Stimulated activated CD4-positive, alpha-beta T cell treated with anti-CD3 and anti-CD28 coated beads, Interleukin-2, amount 100 ng/mL, for 48 hours (primary cell): ENCODE measurements at regions not wholly inside any gene's neighbourhood (a gene's known extent, or its start where the extent isn't known, plus 50 kb on each side); places are given as distances from the start of the nearest gene placed in this dataset.
"Not testable (repeated sequence)": the region's sequence is repeated elsewhere in the genome, so short reads cannot be mapped to it uniquely, and the experiment has no call there.

ENCODE experiments used
- DNase-seq, 2 donors: peaks; one replicate each; pipeline ENCODE4 v3.0.0-alpha.2; 2020

GRCh38 chr1:10867914-10868598 is 71.6 kb upstream of the CASZ1 start:
- DNase-seq = no peak

- DNase-seq = no peak
Observed at GRCh38 chr1:10868599-10868965, 72.1 kb upstream of the CASZ1 start.

- no peak for DNase-seq
Observed at GRCh38 chr1:10869933-10870332, 73.5 kb upstream of the CASZ1 start.

DNA sequence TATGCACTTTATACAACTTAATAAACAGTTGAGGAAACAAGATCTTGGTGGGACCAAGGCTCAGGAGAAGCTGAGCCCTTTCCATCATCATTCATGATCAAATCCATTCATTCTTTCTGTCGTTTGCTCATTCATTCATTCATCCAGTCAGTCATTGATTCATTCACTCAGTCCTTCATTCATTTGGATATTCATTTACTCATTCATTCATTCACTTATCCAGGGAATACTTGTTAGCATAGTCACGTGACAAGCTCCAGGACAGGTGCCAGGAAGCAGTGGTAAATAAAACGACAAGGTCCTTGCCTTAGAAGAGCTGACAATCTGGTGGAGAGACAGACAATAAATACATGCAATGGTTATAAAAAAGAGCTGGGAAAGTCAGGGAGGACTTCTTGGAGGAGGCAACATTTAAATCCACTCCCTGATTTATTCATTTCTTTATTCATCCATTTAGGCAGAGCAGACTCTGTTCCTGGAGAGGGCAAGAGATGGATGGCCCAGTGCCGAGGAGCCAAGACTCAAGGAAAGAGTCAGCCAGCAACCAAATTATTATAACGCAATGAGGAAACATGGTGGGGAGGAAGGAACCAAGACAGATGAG is 74.1 kb upstream of the CASZ1 start:
- DNase-seq = no peak

DNA sequence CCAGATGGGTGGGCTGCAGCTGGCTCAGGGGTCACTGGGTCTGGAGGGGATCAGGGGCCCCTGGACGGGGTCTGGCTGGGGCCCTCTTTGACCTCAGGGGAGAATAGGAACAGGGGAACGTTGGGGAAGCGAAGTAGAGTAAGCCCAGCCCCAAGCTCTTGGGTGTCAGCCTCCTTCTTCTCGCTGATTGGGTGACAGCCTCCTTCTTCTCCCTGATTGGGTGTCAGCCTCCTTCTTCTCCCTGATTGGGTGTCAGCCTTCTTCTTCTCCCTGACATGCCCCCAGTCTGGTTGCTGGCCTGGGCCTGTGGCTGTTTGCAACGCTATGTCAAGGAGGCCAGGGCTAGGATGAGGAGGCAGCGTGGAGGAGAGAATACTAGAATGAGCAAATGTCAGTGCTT is 76.7 kb upstream of the CASZ1 start:
- DNase-seq = no peak

DNA sequence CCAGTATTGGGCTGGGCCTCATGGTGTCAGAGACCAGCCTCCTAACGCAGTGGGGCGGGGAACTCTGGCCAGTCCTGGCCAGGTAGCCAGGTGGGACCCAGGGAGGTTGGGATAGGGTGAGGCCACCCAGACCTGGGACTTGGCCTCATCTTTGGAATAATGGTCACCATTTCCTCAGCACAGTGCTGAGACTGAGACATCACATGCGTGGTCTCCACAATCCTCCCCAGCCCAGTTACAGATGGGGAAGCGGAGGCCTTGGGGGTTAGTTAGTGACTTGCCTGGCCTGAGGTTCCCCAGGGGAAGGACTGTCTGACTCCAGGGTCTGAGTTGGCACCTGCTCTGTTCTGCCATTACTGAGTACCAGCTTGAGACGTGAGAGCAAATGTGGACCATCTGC is 77.9 kb upstream of the CASZ1 start:
- DNase-seq = no peak

- DNase-seq = no peak
Observed at GRCh38 chr1:10877894-10878293, 81.4 kb upstream of the CASZ1 start.

DNA sequence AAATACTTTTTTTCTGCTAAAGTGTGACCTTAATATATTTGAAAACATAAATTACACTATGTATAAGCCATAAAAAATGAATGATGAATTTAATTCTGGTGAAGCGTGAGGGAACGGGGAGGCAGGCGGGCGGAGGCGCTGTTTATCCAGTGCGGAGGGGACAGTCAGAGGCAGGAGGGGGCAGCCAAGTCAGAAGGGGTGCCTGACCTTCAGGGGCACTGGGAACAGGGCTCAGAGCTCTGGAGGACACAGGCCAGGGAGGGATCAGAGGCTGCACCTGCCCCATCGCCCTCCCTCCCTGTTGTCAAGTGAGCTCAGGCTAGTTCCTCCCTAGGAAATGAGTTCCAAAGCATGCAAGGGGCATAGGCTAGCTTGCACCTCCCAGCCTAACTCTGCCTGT is 82.0 kb upstream of the CASZ1 start:
- DNase-seq = no peak

DNA sequence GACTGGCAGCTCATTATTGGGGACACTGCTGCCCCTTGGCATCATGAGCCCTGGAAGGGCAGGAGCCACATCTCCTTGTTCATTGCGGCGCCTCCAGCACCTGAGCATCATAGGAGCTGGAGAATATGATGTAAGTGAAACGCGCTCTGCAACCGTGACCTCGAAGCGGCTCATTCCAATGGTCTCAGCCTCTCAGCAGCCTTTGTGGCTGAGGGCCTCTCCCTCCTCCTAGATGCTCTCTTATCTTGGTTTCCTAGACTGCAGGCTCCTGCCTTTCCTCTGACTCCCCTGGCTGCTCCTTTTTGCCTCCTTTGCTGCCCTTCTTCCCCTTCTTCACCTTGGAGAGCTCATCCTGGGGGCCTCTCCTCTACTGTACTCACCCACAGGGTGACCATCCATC is 83.6 kb upstream of the CASZ1 start:
- DNase-seq = no peak

DNA sequence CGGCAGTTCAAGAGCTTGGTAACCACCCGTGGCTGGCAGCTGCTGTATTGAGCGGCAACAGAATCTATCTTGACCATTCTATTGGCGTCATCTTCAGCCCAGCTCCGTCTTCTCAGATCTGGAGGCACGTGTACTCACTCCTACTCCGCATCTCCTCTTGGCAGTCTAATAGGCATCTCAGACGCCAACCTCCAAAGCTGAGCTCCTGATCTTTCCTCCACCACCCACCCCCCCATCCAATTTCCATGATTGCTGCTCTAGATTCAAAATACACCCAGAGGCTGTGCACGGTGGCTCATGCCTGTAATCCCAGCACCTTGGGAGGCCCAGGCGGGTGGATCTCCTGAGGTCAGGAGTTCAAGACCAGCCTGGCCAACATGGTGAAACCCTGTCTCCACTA is 84.6 kb upstream of the CASZ1 start:
- no peak for DNase-seq

- no peak for DNase-seq
Observed at GRCh38 chr1:10882069-10882468, 85.6 kb upstream of the CASZ1 start.

GRCh38 chr1:10887032-10887431 is 90.6 kb upstream of the CASZ1 start:
- DNase-seq = not testable (repeated sequence)

DNA sequence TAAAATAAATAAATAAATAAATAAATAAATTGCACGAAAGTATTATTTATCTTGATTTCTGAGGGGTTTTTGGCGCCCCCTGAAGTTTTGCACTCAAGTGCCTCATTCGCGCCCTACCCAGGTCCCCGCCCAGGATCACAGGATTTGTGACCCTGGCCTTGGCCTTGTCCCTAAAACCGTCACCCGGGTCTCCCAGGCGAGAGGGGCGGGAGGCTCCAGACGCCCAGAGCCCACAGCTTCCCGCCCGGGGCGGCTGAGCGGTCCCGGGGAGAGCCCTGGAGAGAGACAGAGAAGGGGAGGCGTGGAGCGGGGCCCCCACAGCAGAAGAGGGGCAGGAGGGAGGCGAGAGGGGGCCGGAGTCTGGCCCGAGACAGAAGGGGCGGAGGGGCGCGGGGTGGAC is 91.8 kb upstream of the CASZ1 start:
- DNase-seq = no peak

GRCh38 chr1:10888791-10889649 is 92.6 kb upstream of the CASZ1 start:
- DNase-seq = no peak

DNA sequence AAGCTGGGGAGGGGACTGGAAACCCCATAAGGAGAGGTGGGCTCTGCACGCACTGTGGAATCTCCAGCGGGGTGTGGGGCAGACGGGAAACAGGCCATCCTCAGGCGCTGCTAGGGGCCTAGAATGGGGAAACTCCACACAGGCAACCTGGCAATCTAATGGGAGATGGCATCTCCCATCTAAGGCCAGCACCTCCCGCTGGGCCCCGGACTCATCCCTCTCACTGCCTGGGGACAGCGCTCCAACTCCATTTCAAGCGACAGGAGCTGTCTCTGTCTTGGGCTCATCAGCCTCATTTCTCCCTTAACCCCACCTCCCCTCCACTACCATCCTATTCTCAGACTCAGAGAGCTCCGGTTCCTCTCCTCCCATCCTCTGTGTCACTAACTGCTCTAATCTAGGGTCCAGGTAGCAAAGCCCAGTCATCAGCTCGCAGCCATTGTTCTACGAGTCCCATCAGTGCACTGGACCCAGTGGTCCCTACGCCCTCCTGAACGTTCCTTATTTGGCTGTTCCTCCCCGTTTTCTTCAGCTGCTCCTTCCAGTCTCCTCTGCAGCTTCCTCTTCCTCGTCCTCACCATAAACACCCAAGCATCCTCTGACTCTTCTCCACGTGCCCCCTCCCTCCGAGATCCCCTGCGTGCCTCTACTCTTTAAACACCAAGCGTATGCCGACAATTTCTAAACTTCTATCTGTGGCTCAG is 93.4 kb upstream of the CASZ1 start:
- no peak for DNase-seq

DNA sequence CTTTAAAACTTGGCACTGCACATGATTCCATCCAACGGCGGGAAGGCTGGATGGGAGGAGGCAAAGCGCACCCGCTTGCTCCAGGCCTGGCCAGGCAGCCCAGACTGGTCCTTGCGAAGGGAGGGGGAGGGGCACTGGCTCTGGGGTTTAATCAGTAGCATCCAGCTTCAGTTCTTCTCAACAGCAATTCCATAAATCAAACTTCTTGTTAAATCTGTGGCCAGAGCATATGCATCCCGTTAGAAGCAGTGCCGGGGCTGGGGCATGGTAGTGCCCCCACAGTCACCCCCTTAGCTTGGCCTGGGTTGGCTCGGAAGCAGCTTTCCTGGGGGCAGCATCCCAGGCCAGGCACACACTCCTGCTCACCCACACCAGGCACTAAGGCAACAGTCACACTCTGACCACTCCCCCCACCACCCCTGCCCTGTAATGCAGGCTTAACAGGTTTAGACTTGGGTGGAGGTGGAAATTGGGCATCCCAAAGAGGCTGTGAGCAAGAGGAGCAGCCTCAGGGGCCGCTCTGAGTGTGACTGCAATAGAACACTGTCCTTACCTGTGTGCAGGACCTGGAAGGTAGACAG is 94.1 kb upstream of the CASZ1 start:
- no peak for DNase-seq

DNA sequence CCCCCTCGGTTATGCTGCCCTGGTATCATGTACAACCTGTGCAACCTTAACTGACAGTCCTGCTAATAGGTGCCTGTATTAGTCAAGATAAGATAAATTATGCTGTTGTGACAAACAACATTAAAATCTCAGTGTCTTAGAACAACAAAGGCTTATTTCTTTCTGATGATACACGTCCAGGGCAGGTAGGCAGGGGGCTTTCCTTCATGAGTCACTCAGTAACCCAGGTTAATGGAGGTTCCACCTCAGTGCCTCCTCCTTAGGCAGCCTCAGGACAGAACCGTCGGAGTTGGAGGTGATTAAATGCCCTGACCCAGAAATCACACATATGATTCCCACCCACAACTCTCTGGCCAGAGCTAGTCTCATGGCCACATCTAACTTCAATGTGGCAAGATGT is 94.6 kb upstream of the CASZ1 start:
- DNase-seq = no peak

DNA sequence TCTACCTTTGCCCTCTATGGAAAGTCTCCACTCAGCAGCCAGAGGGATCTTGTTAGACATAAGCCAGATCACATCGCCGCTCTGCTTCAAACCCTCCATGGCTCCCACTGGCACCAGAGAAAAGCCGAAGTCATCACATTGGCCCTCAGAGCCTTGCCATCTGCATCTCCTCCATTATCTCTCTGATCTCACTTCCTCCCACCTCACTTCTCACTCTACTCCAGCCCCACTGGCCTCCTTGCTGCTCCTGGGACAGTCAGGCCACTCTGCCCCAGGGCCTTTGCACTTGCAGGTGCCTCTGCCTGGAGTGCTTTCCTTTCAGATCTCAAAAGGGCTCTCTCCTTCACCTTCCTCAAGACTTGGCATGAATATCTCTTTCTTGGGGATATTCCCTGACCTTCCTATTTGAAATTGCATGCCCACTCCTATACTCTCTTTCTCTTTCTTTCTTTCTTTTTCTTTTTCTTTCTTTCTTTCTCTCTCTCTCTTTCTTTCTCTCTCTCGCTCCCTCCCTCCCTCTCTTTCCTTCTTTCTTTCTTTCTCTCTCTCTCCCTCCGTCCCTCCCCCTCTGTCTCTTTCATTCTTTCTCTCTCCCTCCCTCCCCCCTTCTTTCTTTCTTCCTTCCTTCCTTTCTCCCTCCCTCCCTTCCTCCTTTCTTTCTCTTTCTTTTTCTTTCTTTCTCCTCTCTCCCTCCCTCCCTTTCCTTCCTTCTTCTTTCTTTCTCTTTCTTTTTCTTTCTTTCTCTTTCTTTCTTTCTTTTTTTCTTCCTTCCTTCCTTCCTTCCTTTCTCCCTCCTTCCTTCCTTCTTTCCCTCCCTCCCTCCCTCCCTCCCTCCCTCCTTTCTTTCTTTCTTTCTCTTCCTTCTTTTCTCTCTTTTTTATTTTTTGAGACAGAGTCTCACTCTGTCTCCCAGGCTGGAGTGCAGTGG is 96.0 kb upstream of the CASZ1 start:
- DNase-seq = no peak

DNA sequence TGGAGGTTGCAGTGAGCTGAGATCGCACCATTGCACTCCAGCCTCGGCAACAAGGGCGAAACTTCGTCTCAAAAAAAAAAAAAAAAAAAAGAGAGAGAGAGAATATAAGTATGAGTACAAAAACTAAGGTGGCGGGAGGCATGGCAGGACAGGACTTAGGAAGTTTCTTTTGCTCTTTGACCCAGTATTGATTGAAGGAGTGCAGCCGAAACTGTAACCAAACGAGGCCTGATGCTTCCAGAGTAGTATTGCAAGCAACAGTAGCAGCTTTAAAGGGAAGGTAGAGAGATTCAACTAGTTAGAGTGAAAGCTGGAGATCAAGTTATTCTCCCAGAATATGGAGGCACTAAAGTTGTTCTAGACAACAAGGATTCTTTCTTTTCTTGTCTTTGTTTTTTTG is 99.2 kb upstream of the CASZ1 start:
- DNase-seq = no peak

GRCh38 chr1:10896673-10897072 is 100.2 kb upstream of the CASZ1 start:
- DNase-seq = no peak

GRCh38 chr1:10897321-10897980 is 101.0 kb upstream of the CASZ1 start:
- DNase-seq = no peak
